GM12865 (cell line): ENCODE measurements at regions not wholly inside any gene's neighbourhood (a gene's known extent, or its start where the extent isn't known, plus 50 kb on each side); places are given as distances from the start of the nearest gene placed in this dataset.

ENCODE experiments used
- DNase-seq: peaks from one replicate; pipeline ENCODE4 v3.0.0; 2010; ENCODE audit warnings: low read depth
- H3K4me3 ChIP-seq: 2 replicates; pipeline ENCODE4 v1.5.1; 2011; ENCODE audit warnings: mild to moderate bottlenecking, low read depth, low read length, control low read depth
- CTCF ChIP-seq: IDR thresholded peaks from 2 replicates; pipeline ENCODE4 v1.5.1; 2011; ENCODE audit warnings: low read length, control low read depth, low read depth, inconsistent platforms; ENCODE audit not compliant: insufficient read depth; ENCODE audit errors: missing control alignments

- peak; percentile 43 for DNase-seq
- no peak overlapping the region for H3K4me3 ChIP-seq
- no peak for TF ChIP-seq CTCF
Measured at GRCh38 chr21:19343711-19344110, 940.1 kb upstream of the TMPRSS15 start.

- DNase-seq: no peak
- TF ChIP-seq CTCF: no peak
Measured at GRCh38 chr21:19350286-19350685, 946.7 kb upstream of the TMPRSS15 start.

DNA sequence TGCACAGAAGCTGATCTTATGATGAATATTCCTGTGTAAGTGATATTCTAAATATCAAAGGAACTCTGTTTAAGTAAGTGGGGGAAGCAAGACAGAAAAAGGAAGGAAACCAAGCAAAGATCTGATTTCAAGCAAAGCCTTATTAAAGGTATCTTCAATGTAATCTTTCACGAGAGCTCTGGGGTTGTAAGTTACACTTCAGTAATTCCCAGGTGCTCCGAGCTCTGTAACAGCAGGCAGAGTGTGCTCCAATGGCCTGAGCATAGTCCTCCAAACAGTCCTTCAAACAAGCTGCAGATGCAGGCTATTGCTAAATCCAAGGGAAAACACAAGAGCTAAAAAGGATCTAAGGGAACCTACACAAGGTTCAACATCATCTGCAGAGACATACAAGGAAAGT lies 949.7 kb upstream of the TMPRSS15 start:
- DNase-seq: no peak
- no peak overlapping the region for H3K4me3 ChIP-seq
- no peak for TF ChIP-seq CTCF

More at GRCh38 chr21:19350286-19350685, 946.7 kb upstream of the TMPRSS15 start:
- no peak overlapping the region for H3K4me3 ChIP-seq

DNA sequence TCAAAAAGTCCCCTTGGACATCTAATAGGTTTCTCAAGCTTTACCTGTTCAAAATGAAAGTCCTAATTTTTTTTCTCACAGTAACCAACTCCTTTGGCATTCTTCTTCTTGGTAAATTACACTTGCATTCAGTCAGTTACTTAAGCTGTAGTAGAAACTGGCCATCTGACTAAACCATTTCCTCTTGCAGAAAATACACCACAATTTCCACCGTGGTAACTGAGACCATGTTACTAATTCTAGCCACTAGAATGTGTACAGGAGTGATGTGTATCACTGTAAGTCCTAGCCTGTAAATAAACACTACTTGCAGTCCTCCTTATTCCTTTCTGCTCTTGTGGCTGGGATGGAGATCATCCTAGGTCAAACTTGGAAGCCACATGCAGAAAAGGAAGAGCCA lies 965.4 kb upstream of the TMPRSS15 start:
- no peak overlapping the region for H3K4me3 ChIP-seq
- DNase-seq: peak; percentile 58
- TF ChIP-seq CTCF: no peak

DNA sequence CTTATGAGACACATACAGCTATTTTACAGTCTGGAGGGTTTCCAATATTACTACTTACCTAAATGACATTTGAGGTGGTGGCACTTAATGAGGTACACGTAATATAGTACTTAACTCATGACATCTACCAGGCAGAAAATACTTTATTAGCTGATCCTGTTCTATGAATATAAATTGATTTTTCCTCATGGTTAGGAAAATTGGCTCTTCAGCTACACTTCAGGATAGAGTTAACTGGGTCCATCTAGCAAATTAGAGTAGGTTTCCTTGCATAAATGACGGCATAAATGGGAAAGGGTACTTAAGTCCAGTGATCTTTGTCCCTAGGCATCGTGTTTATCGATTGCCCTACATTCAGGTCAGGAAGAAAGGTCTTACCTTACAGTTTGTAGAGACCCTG lies 988.8 kb upstream of the TMPRSS15 start:
- no peak for DNase-seq
- no peak for TF ChIP-seq CTCF
- no peak overlapping the region for H3K4me3 ChIP-seq

GRCh38 chr21:19400223-19400770 lies 996.7 kb upstream of the TMPRSS15 start:
- no peak for DNase-seq
- H3K4me3 ChIP-seq: no peak overlapping the region
- no peak for TF ChIP-seq CTCF

DNA sequence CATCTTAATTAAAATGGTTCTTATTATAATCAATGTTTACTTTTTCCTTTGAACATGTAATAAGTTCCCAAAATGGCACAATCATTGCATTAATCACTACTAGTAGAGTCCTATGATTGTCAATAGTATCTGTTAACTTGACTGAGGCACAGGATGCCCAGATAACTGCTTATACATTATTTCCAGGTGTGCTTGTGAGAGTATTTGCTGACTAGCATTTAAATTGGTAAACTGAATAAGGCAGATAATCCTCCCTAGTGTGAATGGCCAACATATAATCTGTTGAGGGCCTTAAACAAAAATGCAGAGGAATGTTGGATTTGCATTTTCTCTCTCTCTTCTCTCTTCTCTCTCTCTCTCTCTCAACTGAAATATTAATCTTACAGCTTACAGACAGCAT lies 999.3 kb upstream of the TMPRSS15 start:
- TF ChIP-seq CTCF: no peak
- no peak for DNase-seq
- no peak overlapping the region for H3K4me3 ChIP-seq
